Right lobe of liver (tissue), 4 donors: ENCODE measurements at regions not wholly inside any gene's neighbourhood (a gene's known extent, or its start where the extent isn't known, plus 50 kb on each side); places are given as distances from the start of the nearest gene placed in this dataset.

Experiments
- CTCF ChIP-seq, 4 donors: fragments of 200-600 bp in 3 of 4; fragments of 450-650 bp in 1 of 4; IDR thresholded peaks; one replicate each; pipeline versions ENCODE4 v1.5.1 to v1.8.0; 2016 to 2022; ENCODE audit warnings: antibody characterized with exemption in 4 of 4, mild to moderate bottlenecking in 2 of 4
- POLR2A ChIP-seq: fragments of 450-650 bp; IDR thresholded peaks from one replicate; pipeline ENCODE4 v1.6.1; 2017; ENCODE audit warnings: antibody characterized with exemption, mild to moderate bottlenecking
- donor health status: DM: no; HTN: no; CAD: no.
- donor health status: DM: no; HTN: no; CAD: no.
- donor health status: DM: no; HTN: yes; CAD: no.

GRCh38 chr7:46279290-46279689, 358.2 kb upstream of the IGFBP3 start:
- TF ChIP-seq CTCF (IDR thresholded peaks at IDR 0.05) = no peak
- no peak for TF ChIP-seq POLR2A
